COLO668 (cell line): ENCODE measurements at regions not wholly inside any gene's neighbourhood (a gene's known extent, or its start where the extent isn't known, plus 50 kb on each side); places are given as distances from the start of the nearest gene placed in this dataset.
"Not testable (repeated sequence)": the region's sequence is repeated elsewhere in the genome, so short reads cannot be mapped to it uniquely, and the experiment has no call there.

ENCODE experiments used
- DNase-seq: peaks from one replicate; lab custom pipeline; 2025; ENCODE audit not compliant: unreplicated experiment; lab: John Stamatoyannopoulos, UW

GRCh38 chr11:96694338-96694737, 304.5 kb downstream of the JRKL start:
- no peak for DNase-seq

GRCh38 chr11:96696731-96697130, 306.9 kb downstream of the JRKL start:
- no peak for DNase-seq

DNA sequence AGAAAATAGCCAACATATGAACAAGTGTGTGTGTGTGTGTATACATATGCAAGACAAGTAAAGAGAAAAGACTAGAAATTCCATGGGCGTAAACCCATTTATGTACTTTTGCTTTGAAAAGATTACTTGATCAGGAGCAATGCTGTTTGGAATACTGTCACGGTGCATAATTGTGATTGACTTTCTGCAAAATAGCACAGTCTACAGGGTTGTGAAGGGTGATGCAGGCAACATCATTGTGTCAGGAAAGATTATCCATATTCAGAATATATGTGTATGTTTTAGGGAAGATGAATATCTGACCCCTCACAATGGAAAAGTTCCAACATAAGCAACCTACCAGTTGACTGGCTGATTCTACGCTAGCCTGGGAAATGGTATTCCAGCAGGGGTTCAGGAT, 307.7 kb downstream of the JRKL start:
- no peak for DNase-seq

DNA sequence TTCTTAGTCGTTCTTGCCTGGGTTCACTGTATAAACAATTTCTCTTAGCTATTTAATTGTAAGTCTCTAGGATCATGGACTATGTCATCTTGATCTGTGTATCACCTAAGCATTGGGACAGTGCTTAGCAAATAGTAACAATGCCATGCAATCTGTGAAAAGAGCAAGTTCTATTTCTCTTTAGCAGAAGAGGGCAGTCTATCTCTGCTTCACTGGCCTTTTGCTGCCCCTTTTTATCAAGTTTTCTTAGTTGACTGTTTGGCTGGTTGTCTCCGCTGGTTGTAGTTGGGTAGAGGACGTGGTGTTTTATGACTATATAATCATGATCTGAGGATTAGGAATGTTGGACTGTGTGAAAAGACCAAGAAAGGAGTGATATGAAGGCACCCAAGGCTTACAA, 315.0 kb downstream of the JRKL start:
- DNase-seq = no peak

- no peak for DNase-seq
These were observed 316.9 kb downstream of the JRKL start for GRCh38 chr11:96706761-96707160.

DNA sequence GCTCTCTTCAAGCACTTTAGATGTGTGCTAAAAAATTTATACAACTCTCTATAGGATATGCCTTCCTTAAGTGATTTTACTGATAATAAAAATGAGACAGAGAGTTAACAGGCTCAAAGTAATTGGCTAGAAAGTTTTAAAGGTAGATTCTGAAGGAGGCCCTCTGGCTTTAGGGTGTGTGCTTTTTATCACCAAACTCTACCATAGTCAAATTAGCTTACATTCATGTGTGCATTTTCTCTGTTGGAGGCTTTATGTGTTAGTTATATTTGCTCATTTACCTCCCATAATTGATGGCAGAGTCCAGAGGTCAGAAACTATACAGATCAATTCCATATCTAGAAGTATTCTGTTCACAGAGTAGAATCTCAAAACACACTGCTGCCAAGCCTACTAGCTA, 317.5 kb downstream of the JRKL start:
- DNase-seq = no peak

DNA sequence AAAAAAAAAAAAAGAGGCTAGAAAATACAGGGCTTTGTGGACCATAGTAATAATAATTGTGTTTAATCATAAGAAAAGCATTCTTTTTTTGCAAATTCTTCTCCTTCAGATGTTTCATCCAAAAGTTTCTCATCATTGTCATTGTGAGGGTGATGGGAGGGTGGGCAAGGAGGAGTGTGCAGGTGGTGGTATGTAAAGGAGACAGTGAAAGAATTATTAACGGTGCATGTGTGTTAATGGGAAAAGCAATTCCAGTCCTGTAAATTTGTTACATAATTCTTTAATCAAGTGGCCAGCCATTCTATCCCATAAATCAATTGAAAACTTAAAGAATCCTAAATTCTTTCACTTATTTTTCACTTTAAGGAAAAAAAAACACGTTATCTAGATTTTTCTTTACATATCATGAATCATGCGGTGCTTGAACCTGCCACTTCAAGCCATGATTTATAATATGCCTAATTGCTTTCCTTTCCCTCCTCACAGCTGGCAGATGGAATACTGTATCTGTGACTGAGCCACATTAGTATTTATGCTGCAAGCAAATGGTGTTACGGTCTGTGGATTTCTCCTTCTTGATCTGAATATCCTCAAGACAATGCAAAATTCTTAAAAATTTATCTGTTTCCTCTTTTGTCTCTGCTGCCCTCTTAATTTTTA, 318.5 kb downstream of the JRKL start:
- no peak for DNase-seq

DNA sequence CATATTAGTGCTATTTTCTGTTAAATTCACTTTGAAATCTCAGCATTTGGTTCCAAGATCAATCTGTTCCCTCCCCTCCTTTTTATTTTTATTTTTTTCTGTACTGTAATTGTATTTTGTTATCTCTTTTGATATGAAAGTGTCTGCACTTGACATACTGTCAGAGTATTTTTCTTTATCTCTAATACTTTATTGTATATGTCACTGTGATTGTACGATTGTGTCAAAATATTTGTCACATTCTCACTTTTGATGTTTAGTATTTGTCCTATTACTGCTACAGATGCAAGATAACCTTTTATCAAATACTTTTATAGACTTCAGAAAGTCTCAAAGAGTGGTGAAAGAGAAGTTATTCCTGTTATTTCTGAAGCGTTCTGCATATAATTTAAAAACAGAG, 323.5 kb downstream of the JRKL start:
- DNase-seq = no peak

DNA sequence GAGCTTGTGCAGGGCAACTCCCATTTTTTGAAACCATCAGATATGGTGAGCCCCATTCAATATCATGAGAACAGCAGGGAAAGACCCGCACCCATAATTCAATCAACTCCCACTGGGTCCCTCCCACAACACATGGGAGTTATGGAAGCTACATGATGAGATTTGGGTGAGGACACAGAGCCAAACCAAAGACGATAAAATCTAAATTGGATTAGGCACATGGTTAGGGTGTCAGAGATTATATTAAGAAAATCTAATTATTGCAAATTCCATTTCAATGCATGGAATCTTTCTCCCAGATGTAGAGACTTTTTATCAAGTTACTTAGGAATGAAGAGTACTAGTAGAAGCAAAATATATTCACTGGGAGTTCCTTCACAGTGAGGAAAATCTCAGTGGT, 324.9 kb downstream of the JRKL start:
- no peak for DNase-seq

- DNase-seq = no peak
These were observed 325.4 kb downstream of the JRKL start for GRCh38 chr11:96715208-96715607.

GRCh38 chr11:96736601-96737000, 346.8 kb downstream of the JRKL start:
- DNase-seq = no peak

DNA sequence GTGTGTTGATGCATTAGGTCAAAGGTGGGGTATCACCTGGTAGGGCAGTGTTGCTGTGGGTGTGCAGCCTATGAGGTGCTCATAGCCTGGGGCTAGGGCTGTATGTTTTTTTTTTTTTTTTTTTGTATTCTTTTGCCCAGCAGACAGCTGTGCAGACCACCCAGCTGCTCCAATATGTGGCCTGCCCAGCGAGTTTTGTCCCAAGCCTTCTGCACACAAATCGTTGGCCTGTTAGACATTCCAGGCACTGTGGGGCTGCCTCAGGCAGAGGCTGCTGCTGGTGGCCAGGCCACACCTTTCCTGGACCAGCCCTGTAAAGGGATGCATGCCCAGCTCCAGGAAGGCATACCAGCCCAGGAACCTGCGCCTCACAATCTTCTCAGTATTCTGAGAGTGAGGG, 348.5 kb downstream of the JRKL start:
- no peak for DNase-seq

GRCh38 chr11:96741068-96741467, 351.3 kb downstream of the JRKL start:
- DNase-seq = no peak

DNA sequence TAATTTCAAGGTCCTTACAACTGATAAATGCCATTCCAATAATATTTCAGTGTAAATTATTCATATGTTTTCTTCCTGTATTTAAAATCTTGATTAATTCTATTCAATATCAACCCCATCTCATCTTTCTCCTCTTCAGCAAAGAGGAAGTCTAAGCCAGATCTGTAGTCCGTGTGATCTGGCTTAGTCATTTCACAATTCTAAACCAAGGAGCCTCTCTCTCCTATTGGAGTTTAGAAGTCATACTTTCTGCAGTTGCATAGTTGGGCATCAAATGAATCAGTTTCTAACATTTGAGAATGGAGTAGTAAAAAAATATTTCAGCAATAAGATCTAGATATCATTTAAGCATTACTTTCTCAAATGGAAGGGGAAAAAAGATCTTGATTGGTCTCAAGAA, 354.9 kb downstream of the JRKL start:
- DNase-seq = no peak

DNA sequence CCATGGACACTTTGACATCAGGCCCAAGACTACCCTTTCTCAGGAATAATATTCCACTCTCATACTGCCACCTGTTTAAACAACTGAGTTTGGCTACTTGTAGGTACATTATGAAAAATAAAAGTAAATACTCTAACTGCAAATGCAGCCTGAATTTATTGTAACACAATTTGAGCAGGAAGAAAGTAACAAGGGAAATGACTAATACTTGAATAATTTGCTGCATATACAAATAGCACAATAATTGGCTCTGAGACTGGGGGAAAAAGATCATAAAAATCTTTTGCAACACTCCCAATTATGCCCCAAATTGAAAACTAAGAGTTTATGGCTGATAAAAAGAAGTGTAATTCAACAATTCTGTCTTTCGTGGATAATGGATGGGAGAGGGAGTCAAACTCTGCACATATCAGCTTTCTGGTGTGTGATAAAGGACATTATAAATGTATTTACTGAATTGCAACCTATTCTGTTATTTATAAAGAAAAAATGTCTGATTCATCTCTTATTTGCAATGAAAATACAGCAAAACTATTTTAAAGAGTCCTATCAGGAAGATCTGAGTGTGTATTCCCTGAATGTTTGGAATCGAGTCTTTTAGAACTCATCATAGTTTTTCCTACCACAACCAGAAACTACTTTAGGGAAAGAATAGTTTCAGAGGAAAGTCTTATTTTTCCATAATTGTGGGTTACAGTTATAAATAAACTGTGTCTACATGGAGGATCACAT, 359.0 kb downstream of the JRKL start:
- DNase-seq = no peak

- DNase-seq = not testable (repeated sequence)
These were observed 362.0 kb downstream of the JRKL start for GRCh38 chr11:96751807-96752206.

DNA sequence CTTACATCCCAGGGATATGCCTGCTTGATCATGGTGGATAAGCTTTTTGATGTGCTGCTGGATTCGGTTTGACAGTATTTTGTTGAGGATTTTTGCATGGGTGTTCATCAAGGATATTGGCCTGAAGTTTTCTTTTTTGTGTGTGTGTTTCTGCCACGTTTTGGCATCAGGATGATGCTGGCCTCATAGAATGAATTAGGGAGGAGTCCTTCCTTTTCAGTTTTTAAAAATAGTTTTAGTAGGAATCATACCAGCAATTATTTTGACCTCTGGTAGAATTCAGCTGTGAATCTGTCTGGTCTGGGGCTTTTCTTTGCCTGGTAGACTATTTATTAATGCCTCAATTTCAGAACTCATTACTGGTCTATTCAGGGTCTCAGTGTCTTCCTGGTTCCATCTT, 362.4 kb downstream of the JRKL start:
- no peak for DNase-seq

DNA sequence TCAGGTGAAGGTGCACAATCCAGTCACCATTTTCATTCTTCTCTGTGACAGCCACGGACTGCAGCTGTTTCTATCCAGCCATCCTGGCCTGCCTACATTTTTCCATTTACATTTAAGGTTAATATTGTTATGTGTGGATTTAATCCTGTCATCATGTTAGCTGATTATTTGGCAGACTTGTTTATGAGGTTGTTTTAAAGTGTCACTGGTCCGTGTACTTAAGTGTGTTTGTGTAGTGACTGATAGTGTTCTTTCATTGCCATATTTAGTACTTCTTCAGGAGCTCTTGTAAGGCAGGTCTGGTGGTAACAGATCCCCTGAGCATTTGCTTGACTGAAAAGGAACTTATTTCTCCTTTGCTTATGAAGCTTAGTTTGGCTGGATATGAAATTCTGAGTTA, 364.2 kb downstream of the JRKL start:
- DNase-seq = no peak

DNA sequence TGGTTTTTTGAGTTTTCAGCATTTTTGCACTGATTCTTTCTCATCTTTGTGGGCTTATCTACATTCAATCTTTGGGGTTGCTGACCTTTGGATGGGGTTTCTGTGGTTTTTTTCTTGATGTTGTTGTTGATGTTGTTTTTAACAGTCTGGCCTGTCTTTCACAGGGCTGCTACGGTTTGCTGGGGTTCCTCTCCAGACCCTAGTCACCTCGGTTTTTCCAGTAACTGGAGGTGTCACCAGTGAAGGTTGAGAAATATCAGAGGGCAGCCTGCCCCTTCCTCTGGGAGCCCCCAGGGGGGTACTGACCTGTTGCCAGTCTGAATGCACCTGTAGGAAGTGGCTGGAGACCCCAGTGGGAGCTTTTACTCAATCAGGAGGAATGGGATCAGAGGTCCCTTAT, 365.4 kb downstream of the JRKL start:
- DNase-seq = no peak

DNA sequence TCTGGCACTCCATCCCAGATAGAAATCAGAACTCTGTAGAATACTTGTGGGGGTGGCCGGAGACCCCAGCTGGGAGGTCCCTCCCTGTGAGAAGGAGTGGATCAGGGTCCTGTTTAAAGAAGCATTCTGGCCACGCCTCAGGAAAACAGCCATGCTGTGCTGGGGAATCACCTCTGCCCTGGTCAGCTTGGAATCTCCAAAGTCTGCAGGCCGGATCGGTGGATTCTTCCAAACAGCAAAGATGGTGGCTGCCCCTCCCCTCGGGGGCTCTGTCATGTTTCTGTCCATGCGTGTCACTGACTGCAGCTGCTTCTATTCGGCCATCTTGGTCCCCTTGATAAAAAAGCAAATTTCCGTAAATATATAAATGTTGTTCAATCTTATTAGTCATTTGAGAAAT, 365.9 kb downstream of the JRKL start:
- DNase-seq = no peak

GRCh38 chr11:96758957-96759356, 369.1 kb downstream of the JRKL start:
- DNase-seq = no peak

DNA sequence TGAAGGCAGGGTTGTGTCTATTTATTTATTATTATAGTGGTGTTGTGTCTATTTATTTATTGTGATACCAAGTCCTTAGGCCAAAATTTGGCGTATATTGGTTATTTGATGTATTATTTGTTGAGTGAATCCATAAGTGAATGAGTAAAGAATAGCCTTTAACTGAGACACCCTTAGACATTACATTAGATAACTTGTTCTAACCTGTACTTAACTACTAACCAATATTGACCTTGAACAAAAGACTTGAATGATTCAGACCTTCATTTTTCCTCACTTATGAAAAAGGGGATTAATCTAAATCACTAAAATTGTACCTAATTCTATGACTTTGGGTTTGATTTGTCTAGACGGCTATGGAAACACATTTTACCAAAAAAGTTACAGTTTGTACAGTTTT, 370.5 kb downstream of the JRKL start:
- DNase-seq = no peak

DNA sequence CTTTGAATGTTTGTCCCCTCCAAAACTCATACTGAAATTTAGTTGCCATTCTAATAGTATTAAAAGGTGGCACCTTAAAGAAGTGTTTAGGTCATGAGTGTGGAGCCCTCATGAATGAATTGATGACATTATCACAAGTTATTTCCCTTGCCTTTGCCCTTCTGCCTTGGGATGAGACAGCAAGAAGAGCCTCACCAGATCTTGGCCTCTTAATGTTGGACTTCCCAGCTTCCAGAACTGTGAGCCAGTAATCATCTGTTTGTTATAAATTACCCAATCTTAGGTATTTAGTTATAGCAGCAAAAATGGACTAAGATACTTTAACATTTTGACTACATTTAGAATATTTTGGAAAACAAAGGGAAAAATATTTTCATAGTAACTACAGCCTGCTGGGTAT, 371.0 kb downstream of the JRKL start:
- DNase-seq = no peak
